Natural killer cell (primary cell): ENCODE measurements at regions not wholly inside any gene's neighbourhood (a gene's known extent, or its start where the extent isn't known, plus 50 kb on each side); places are given as distances from the start of the nearest gene placed in this dataset.

Experiments used
- ATAC-seq, 3 donors: fragments of 150-1000 bp in 2 of 3; fragments of 200-7000 bp in 1 of 3; cut with Tn5 transposase; 1 replicate in 1 of 3; 2 replicates in 2 of 3; pipeline ENCODE4 v1.10.0; 2021; ENCODE audit warnings: mild to moderate bottlenecking in 2 of 3, moderate library complexity in 2 of 3
- DNase-seq, 2 donors: peaks; one replicate each; pipeline versions ENCODE4 v3.0.0 to v3.0.0-alpha.2; 2013 to 2021; ENCODE audit warnings: mixed read lengths in 1 of 2
- H3K27ac ChIP-seq: one replicate; pipeline ENCODE4 v1.5.1; 2013; ENCODE audit warnings: mild to moderate bottlenecking, low read length
- H3K27me3 ChIP-seq: one replicate; pipeline ENCODE4 v1.6.1; 2013; ENCODE audit warnings: low read length; ENCODE audit not compliant: control insufficient read depth, insufficient read depth
- H3K36me3 ChIP-seq: one replicate; pipeline ENCODE4 v1.6.1; 2013; ENCODE audit warnings: low read length; ENCODE audit not compliant: control insufficient read depth, insufficient read depth
- H3K4me1 ChIP-seq: one replicate; pipeline ENCODE4 v1.6.1; 2013; ENCODE audit warnings: low read length; ENCODE audit not compliant: control insufficient read depth, insufficient read depth
- H3K4me3 ChIP-seq: one replicate; pipeline ENCODE4 v1.5.1; 2013; ENCODE audit warnings: low read length
- H3K9me3 ChIP-seq: one replicate; pipeline ENCODE4 v1.6.1; 2013; ENCODE audit warnings: low read length; ENCODE audit not compliant: control insufficient read depth, insufficient read depth
- H3K27ac Mint-ChIP-seq, 2 donors: one replicate each; pipeline ENCODE4 v1.8.0; 2022; ENCODE audit warnings: mild to moderate bottlenecking in 2 of 2, mixed read lengths in 2 of 2, moderate library complexity in 1 of 2
- H3K27me3 Mint-ChIP-seq, 2 donors: one replicate each; pipeline ENCODE4 v1.8.0; 2022; ENCODE audit warnings: low read depth in 2 of 2, mixed read lengths in 2 of 2
- H3K36me3 Mint-ChIP-seq: one replicate; pipeline ENCODE4 v1.8.0; 2022; ENCODE audit warnings: mixed read lengths
- H3K4me1 Mint-ChIP-seq, 2 donors: one replicate each; pipeline ENCODE4 v1.8.0; 2022; ENCODE audit warnings: mixed read lengths in 2 of 2
- H3K4me3 Mint-ChIP-seq: one replicate; pipeline ENCODE4 v1.8.0; 2022; ENCODE audit warnings: mild to moderate bottlenecking, moderate library complexity, mixed read lengths
- H3K9me3 Mint-ChIP-seq, 2 donors: one replicate each; pipeline ENCODE4 v1.8.0; 2022; ENCODE audit warnings: mixed read lengths in 2 of 2
- WGBS: methylation state at CpG from one replicate; pipeline ENCODE4 v1.1.7; 2013; ENCODE audit warnings: missing lambda C conversion rate; ENCODE audit not compliant: insufficient coverage; 5-methylcytosine and 5-hydroxymethylcytosine counted together
- intact Hi-C: fragments of 100-400 bp; cut with micrococcal nuclease; formaldehyde crosslinking; loops from one replicate; pipeline ENCODE4 v1.14.2; 2022
- TF ChIP-seq, protein P1 (sequence below): fragments of 200-600 bp; IDR thresholded peaks from one replicate; pipeline ENCODE4 v1.8.0; 2022; ENCODE audit warnings: antibody characterized with exemption

DNA sequence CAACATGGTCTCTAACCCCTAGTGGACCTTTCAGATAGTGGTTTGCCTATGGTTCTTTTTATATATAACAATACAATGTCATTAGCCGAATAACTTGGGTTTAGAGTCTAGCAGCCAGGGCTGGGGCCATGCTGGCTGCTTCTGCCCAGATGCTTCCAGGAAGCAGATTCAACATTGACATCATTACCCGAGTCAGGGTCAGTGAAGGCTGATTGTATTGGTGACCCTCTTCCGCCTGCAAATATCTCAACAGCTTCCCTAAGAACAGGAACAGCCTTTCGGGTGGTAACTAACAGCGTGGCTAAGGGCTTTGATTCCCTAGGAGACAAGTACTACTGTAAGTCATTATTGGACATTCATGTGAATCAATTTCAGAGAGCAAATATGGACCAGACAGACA, 476.4 kb downstream of the UQCRFS1 start:
- Mint-ChIP-seq H3K4me3 (no peak overlapping the region), H3K9me3 (no peaks in the 10 kb centered on the region), H3K27me3 (peaks cover 4 to 24% of the 10 kb centered on the region in 2 donors), H3K27ac (peak overlapping the region in 1 of 2 donors; percentile 58), H3K4me1 (peaks cover 11 to 12% of the 10 kb centered on the region in 2 donors), H3K36me3 (no peaks in the 10 kb centered on the region)
- intact Hi-C loops = loop anchor here (5.0 kb wide), 1 partner anchor 141 kb away; no protein-coding TSS in a partner anchor
- WGBS = 92% methylated on average over 5 of the region's 5 CpGs
- ATAC-seq (no peak), DNase-seq (no peak)
- peak overlapping the region; percentile 3 for H3K27ac ChIP-seq
- no peaks in the 10 kb centered on the region for H3K27me3 ChIP-seq
- peaks cover 4% of the 10 kb centered on the region for H3K4me1 ChIP-seq
- H3K36me3 ChIP-seq = no peaks in the 10 kb centered on the region
- no peaks in the 10 kb centered on the region for H3K9me3 ChIP-seq
- H3K4me3 ChIP-seq = no peak overlapping the region
- TF ChIP-seq, protein P1, sequence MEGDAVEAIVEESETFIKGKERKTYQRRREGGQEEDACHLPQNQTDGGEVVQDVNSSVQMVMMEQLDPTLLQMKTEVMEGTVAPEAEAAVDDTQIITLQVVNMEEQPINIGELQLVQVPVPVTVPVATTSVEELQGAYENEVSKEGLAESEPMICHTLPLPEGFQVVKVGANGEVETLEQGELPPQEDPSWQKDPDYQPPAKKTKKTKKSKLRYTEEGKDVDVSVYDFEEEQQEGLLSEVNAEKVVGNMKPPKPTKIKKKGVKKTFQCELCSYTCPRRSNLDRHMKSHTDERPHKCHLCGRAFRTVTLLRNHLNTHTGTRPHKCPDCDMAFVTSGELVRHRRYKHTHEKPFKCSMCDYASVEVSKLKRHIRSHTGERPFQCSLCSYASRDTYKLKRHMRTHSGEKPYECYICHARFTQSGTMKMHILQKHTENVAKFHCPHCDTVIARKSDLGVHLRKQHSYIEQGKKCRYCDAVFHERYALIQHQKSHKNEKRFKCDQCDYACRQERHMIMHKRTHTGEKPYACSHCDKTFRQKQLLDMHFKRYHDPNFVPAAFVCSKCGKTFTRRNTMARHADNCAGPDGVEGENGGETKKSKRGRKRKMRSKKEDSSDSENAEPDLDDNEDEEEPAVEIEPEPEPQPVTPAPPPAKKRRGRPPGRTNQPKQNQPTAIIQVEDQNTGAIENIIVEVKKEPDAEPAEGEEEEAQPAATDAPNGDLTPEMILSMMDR = no peak

DNA sequence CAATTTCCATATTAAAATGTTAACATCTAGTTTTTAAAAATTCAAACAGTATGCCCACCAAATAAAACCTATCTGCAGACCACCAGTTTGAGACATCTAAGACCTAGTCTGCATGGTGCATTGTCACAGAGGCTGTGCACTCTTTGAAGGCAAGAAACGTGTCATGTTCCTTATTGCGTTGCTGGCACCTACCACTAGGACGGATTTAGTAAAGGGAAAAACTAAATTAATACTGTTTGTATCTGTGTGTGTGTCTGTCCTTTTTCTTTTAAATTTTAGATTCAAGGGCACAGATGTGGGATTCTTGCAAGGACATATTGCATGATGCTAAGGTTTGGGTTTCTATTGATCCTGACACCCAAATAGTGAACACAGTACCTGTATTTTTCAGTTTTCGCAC, 481.4 kb downstream of the UQCRFS1 start:
- Mint-ChIP-seq H3K36me3 (no peaks in the 10 kb centered on the region), H3K27ac (no peak overlapping the region), H3K4me3 (no peak overlapping the region), H3K9me3 (no peaks in the 10 kb centered on the region), H3K4me1 (peaks cover 5 to 11% of the 10 kb centered on the region in 2 donors), H3K27me3 (peaks cover 29 to 54% of the 10 kb centered on the region in 2 donors)
- Histone ChIP-seq H3K4me3 (no peak overlapping the region), H3K4me1 (peaks cover 7% of the 10 kb centered on the region), H3K9me3 (no peaks in the 10 kb centered on the region), H3K36me3 (no peaks in the 10 kb centered on the region), H3K27me3 (no peaks in the 10 kb centered on the region), H3K27ac (no peak overlapping the region)
- intact Hi-C loops = no loop called here
- ATAC-seq (no peak), DNase-seq (no peak)
- 83% methylated on average over 4 of the region's 4 CpGs for WGBS
- TF ChIP-seq, protein P1 = no peak

DNA sequence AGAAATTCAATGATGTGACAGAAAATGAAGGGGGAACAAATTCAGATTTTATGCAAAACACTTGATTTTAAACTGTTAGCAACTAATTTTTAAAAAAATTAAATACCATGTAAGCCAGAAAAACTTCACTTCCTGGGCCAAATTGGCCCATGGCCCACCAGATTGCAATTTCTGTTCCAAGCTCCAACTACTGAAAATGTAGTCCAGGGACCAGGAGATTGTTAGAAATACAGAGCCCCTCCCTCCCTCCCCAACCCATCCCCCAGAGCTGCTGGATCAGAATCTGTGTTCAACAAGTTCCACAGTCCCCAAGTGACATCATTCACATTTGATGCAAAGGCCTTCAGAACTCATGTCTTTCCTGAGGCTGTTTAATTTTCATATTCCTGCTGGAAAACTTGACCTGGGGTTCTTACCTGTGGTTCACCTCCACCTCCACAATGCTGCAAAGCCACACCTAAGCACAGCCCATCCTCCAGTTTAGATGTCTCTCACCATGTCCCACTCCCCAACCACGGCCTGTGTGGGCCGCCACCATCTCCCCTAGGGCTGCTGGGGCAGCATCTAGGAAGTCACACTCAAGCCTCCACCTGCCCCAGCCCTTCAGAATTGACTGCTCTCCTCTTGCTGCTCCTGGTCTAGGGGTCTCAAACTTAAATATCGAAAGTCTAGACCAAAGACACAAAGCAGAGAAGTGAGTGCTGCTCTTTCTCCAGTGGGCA, 482.0 kb downstream of the UQCRFS1 start:
- H3K4me1 Mint-ChIP-seq = peaks cover 4 to 10% of the 10 kb centered on the region in 2 donors
- DNase-seq (no peak), ATAC-seq (no peak)
- Histone ChIP-seq H3K4me1 (peaks cover 7% of the 10 kb centered on the region), H3K9me3 (no peaks in the 10 kb centered on the region), H3K27ac (no peak overlapping the region), H3K4me3 (no peak overlapping the region), H3K36me3 (no peaks in the 10 kb centered on the region), H3K27me3 (no peaks in the 10 kb centered on the region)
- 66% methylated on average over 3 of the region's 3 CpGs for WGBS
- H3K27me3 Mint-ChIP-seq = peaks cover 33 to 60% of the 10 kb centered on the region in 2 donors
- H3K9me3 Mint-ChIP-seq = no peaks in the 10 kb centered on the region
- H3K36me3 Mint-ChIP-seq = no peaks in the 10 kb centered on the region
- no peak overlapping the region for H3K4me3 Mint-ChIP-seq
- TF ChIP-seq, protein P1 = no peak
- H3K27ac Mint-ChIP-seq = no peak overlapping the region
- intact Hi-C loops = no loop called here
